GM21526 (cell line): ENCODE measurements at regions not wholly inside any gene's neighbourhood (a gene's known extent, or its start where the extent isn't known, plus 50 kb on each side); places are given as distances from the start of the nearest gene placed in this dataset.
"Not testable (repeated sequence)": the region's sequence is repeated elsewhere in the genome, so short reads cannot be mapped to it uniquely, and the experiment has no call there.

Experiments
- ATAC-seq: cut with Tn5 transposase; IDR thresholded peaks from one replicate; pipeline ENCODE4 v1.9.1; 2021; ENCODE audit warnings: moderate library complexity; ENCODE audit not compliant: unreplicated experiment, low FRiP score

GRCh38 chr1:168422203-168422847 lies 121.5 kb downstream of the XCL2 start:
- ATAC-seq: no peak

GRCh38 chr1:168421399-168422004 lies 122.3 kb downstream of the XCL2 start:
- no peak for ATAC-seq

- ATAC-seq: no peak
Measured at GRCh38 chr1:168420177-168420576, 123.6 kb downstream of the XCL2 start.

GRCh38 chr1:168419736-168420135 lies 124.1 kb downstream of the XCL2 start:
- no peak for ATAC-seq

- no peak for ATAC-seq
Measured at GRCh38 chr1:168416220-168416619, 127.6 kb downstream of the XCL2 start.

GRCh38 chr1:168414914-168415313 lies 128.9 kb downstream of the XCL2 start:
- no peak for ATAC-seq

GRCh38 chr1:168410464-168410863 lies 129.8 kb downstream of the TBX19 start:
- no peak for ATAC-seq

GRCh38 chr1:168408884-168409283 lies 128.2 kb downstream of the TBX19 start:
- ATAC-seq: no peak

- no peak for ATAC-seq
Measured at GRCh38 chr1:168408539-168408865, 127.8 kb downstream of the TBX19 start.

GRCh38 chr1:168407832-168408538 lies 127.3 kb downstream of the TBX19 start:
- no peak for ATAC-seq

- ATAC-seq: no peak
Measured at GRCh38 chr1:168405906-168406549, 125.4 kb downstream of the TBX19 start.

GRCh38 chr1:168403140-168403539 lies 122.5 kb downstream of the TBX19 start:
- ATAC-seq: no peak

GRCh38 chr1:168402466-168402865 lies 121.8 kb downstream of the TBX19 start:
- ATAC-seq: not testable (repeated sequence)

- no peak for ATAC-seq
Measured at GRCh38 chr1:168401341-168401740, 120.7 kb downstream of the TBX19 start.

GRCh38 chr1:168400139-168400538 lies 119.5 kb downstream of the TBX19 start:
- no peak for ATAC-seq

GRCh38 chr1:168397806-168398205 lies 117.1 kb downstream of the TBX19 start:
- no peak for ATAC-seq

GRCh38 chr1:168396940-168397684 lies 116.4 kb downstream of the TBX19 start:
- ATAC-seq: no peak

- no peak for ATAC-seq
Measured at GRCh38 chr1:168396508-168396907, 115.8 kb downstream of the TBX19 start.

- no peak for ATAC-seq
Measured at GRCh38 chr1:168394858-168395257, 114.2 kb downstream of the TBX19 start.

GRCh38 chr1:168392958-168393549 lies 112.4 kb downstream of the TBX19 start:
- ATAC-seq: no peak
